IMR-90 (cell line): ENCODE measurements at regions not wholly inside any gene's neighbourhood (a gene's known extent, or its start where the extent isn't known, plus 50 kb on each side); places are given as distances from the start of the nearest gene placed in this dataset.

Experiments used
- ATAC-seq: fragments of 200-7000 bp; cut with Tn5 transposase; 2 replicates; pipeline ENCODE4 v1.9.1; 2020; ENCODE audit warnings: low read depth, mild to moderate bottlenecking, moderate library complexity
- BruUV-seq: library from RNA; stranded (reverse); fragments of 400-500 nt; replicated peaks from 2 replicates; lab custom pipeline; 2021; lab: Mats Ljungman, UMichigan
- CTCF ChIA-PET: fragments of 300-600 bp; formaldehyde crosslinking; extraction: SDS; loops from one replicate; lab custom pipeline; 2021; ENCODE audit warnings: antibody characterized with exemption; lab: Yijun Ruan, JAX
- POLR2A ChIA-PET: fragments of 300-600 bp; sonication (Branson Sonifier 250); formaldehyde crosslinking; loops from one replicate; lab custom pipeline; 2022; ENCODE audit warnings: antibody characterized with exemption; ENCODE audit not compliant: unreplicated experiment; lab: Charles Lee
- DNase-seq: peaks from one replicate; pipeline ENCODE4 v3.0.0; 2013
- H2AFZ ChIP-seq: replicated peaks from 2 replicates; pipeline ENCODE3; 2013; ENCODE audit warnings: low read length, mild to moderate bottlenecking; ENCODE audit not compliant: poor library complexity
- H2AK5ac ChIP-seq: 2 replicates; pipeline ENCODE4 v1.6.1; 2013; ENCODE audit warnings: low read depth, low read length, inconsistent platforms
- H2AK9ac ChIP-seq: replicated peaks from 2 replicates; pipeline ENCODE3; 2013; ENCODE audit warnings: mild to moderate bottlenecking, low read depth, low read length, moderate library complexity; ENCODE audit not compliant: poor library complexity
- H2BK120ac ChIP-seq: 2 replicates; pipeline ENCODE4 v1.6.1; 2013; ENCODE audit warnings: low read depth, low read length, inconsistent platforms
- H2BK15ac ChIP-seq: 3 replicates; pipeline ENCODE4 v1.6.1; 2013; ENCODE audit warnings: low read depth, low read length, inconsistent platforms
- H2BK20ac ChIP-seq: 2 replicates; pipeline ENCODE4 v1.6.1; 2013; ENCODE audit warnings: low read depth, mild to moderate bottlenecking, inconsistent platforms, low read length, moderate library complexity
- H2BK5ac ChIP-seq: 2 replicates; pipeline ENCODE4 v1.6.1; 2013; ENCODE audit warnings: mild to moderate bottlenecking, low read depth, low read length, inconsistent platforms; ENCODE audit not compliant: poor library complexity, severe bottlenecking
- H3K14ac ChIP-seq: replicated peaks from 2 replicates; pipeline ENCODE4 v1.6.1; 2013; ENCODE audit warnings: low read depth, low read length, inconsistent platforms
- H3K18ac ChIP-seq: 2 replicates; pipeline ENCODE4 v1.6.1; 2013; ENCODE audit warnings: low read depth, low read length, control low read depth
- H3K23ac ChIP-seq: 2 replicates; pipeline ENCODE4 v1.6.1; 2013; ENCODE audit warnings: low read depth, low read length, inconsistent platforms
- H3K27ac ChIP-seq: 2 replicates; pipeline ENCODE4 v1.5.1; 2013; ENCODE audit warnings: mild to moderate bottlenecking, control low read depth, low read length; ENCODE audit not compliant: insufficient read depth
- H3K27me3 ChIP-seq: 2 replicates; pipeline ENCODE4 v1.6.1; 2013; ENCODE audit warnings: low read length; ENCODE audit not compliant: control insufficient read depth, insufficient read depth
- H3K36me3 ChIP-seq: 2 replicates; pipeline ENCODE4 v1.6.1; 2013; ENCODE audit warnings: low read length, mixed read lengths; ENCODE audit not compliant: control insufficient read depth, insufficient read depth
- H3K4ac ChIP-seq: 2 replicates; pipeline ENCODE4 v1.6.1; 2013; ENCODE audit warnings: low read depth, low read length, inconsistent platforms
- H3K4me1 ChIP-seq: 2 replicates; pipeline ENCODE4 v1.6.1; 2013; ENCODE audit warnings: low read length, mixed read lengths; ENCODE audit not compliant: control insufficient read depth, insufficient read depth
- H3K4me2 ChIP-seq: 2 replicates; pipeline ENCODE4 v1.6.1; 2013; ENCODE audit warnings: low read depth, mild to moderate bottlenecking, control low read depth, low read length, moderate library complexity
- H3K4me3 ChIP-seq: 2 replicates; pipeline ENCODE4 v1.5.1; 2013; ENCODE audit warnings: low read depth, mild to moderate bottlenecking, control low read depth, low read length, moderate library complexity; ENCODE audit not compliant: insufficient read depth
- H3K56ac ChIP-seq: 2 replicates; pipeline ENCODE4 v1.6.1; 2013; ENCODE audit warnings: low read length, inconsistent platforms; ENCODE audit not compliant: insufficient read depth; ENCODE audit errors: extremely low read depth
- H3K79me1 ChIP-seq, 2 experiments: 2 replicates each; pipeline ENCODE4 v1.6.1; 2013; ENCODE audit warnings: low read length in 2 of 2, inconsistent platforms in 1 of 2, low read depth in 1 of 2
- H3K9ac ChIP-seq: 2 replicates; pipeline ENCODE4 v1.6.1; 2013; ENCODE audit warnings: low read depth, low read length, control low read depth
- H3K9me1 ChIP-seq: 2 replicates; pipeline ENCODE4 v1.6.1; 2013; ENCODE audit warnings: low read length, inconsistent platforms; ENCODE audit not compliant: insufficient read depth
- H3K9me3 ChIP-seq: 2 replicates; pipeline ENCODE4 v1.6.1; 2013; ENCODE audit warnings: low read length; ENCODE audit not compliant: control insufficient read depth, insufficient read depth
- H4K20me1 ChIP-seq: 2 replicates; pipeline ENCODE4 v1.6.1; 2013; ENCODE audit warnings: low read length, inconsistent platforms; ENCODE audit not compliant: insufficient read depth
- H4K5ac ChIP-seq: 2 replicates; pipeline ENCODE4 v1.6.1; 2013; ENCODE audit warnings: mild to moderate bottlenecking, low read depth, low read length, control low read depth
- H4K8ac ChIP-seq, 2 experiments: 2 replicates each; pipeline ENCODE4 v1.6.1; 2013; ENCODE audit warnings: low read depth in 2 of 2, low read length in 2 of 2, control low read depth in 1 of 2, inconsistent platforms in 1 of 2
- H4K91ac ChIP-seq: 2 replicates; pipeline ENCODE4 v1.6.1; 2013; ENCODE audit warnings: low read depth, low read length, inconsistent platforms; ENCODE audit not compliant: insufficient read depth
- BHLHE40 ChIP-seq: fragments of 150-350 bp; IDR thresholded peaks from 2 replicates; pipeline ENCODE4 v1.6.1; 2016; ENCODE audit warnings: mild to moderate bottlenecking, low read depth, low read length
- CEBPB ChIP-seq: IDR thresholded peaks from 2 replicates; pipeline ENCODE4 v1.6.1; 2012; ENCODE audit warnings: low read depth, low read length, improper control_type of control experiment
- CHD1 ChIP-seq: IDR thresholded peaks from 2 replicates; pipeline ENCODE4 v1.6.1; 2012; ENCODE audit warnings: low read depth, low read length, improper control_type of control experiment
- ELK1 ChIP-seq: fragments of 150-350 bp; IDR thresholded peaks from 2 replicates; pipeline ENCODE4 v1.6.1; 2016; ENCODE audit warnings: low read depth, mild to moderate bottlenecking, low read length, moderate library complexity, borderline replicate concordance
- FOS ChIP-seq: fragments of 150-350 bp; IDR thresholded peaks from 2 replicates; pipeline ENCODE4 v1.6.1; 2016; ENCODE audit warnings: low read depth, low read length
- MAFK ChIP-seq: IDR thresholded peaks from 2 replicates; pipeline ENCODE4 v1.6.1; 2012; ENCODE audit warnings: low read depth, low read length, improper control_type of control experiment
- MAZ ChIP-seq: IDR thresholded peaks from 2 replicates; pipeline ENCODE4 v1.6.1; 2012; ENCODE audit warnings: low read depth, mild to moderate bottlenecking, low read length, improper control_type of control experiment, moderate library complexity, borderline replicate concordance
- MXI1 ChIP-seq: IDR thresholded peaks from 2 replicates; pipeline ENCODE4 v1.6.1; 2012; ENCODE audit warnings: low read depth, mild to moderate bottlenecking, low read length, moderate library complexity, borderline replicate concordance
- NFE2L2 ChIP-seq: fragments of 150-350 bp; IDR thresholded peaks from 2 replicates; pipeline ENCODE4 v1.6.1; 2016; ENCODE audit warnings: low read depth, mild to moderate bottlenecking, low read length
- POLR2A ChIP-seq: IDR thresholded peaks from 2 replicates; pipeline ENCODE4 v1.6.1; 2012; ENCODE audit warnings: mild to moderate bottlenecking, low read depth, low read length
- RAD21 ChIP-seq: IDR thresholded peaks from 2 replicates; pipeline ENCODE4 v1.6.1; 2012; ENCODE audit warnings: low read length, improper control_type of control experiment
- RCOR1 ChIP-seq: IDR thresholded peaks from 2 replicates; pipeline ENCODE4 v1.6.1; 2012; ENCODE audit warnings: mild to moderate bottlenecking, low read length, improper control_type of control experiment; ENCODE audit not compliant: insufficient replicate concordance
- RFX5 ChIP-seq: IDR thresholded peaks from 2 replicates; pipeline ENCODE4 v1.8.0; 2012; ENCODE audit warnings: low read depth, mild to moderate bottlenecking, low read length, moderate library complexity
- SMC3 ChIP-seq: fragments of 150-350 bp; IDR thresholded peaks from 2 replicates; pipeline ENCODE4 v1.6.1; 2016; ENCODE audit warnings: low read depth, mild to moderate bottlenecking, antibody characterized with exemption, low read length, moderate library complexity
- dilution Hi-C: fragments of 300-500 bp; cut with HindIII; formaldehyde crosslinking; loops from one replicate; pipeline ENCODE4 v1.14.3; 2018; ENCODE audit warnings: low sequenced_read_pairs; ENCODE audit not compliant: unreplicated experiment
- in situ Hi-C: fragments of 300-500 bp; cut with MboI; formaldehyde crosslinking; loops from 3 replicates; pipeline ENCODE4 v1.14.3; 2019; ENCODE audit warnings: low sequenced_read_pairs, inconsistent platforms, mixed read lengths
- intact Hi-C: fragments of 100-400 bp; cut with micrococcal nuclease; formaldehyde crosslinking; loops from 2 replicates; pipeline ENCODE4 v1.10.0; 2022
- TF ChIP-seq, protein P1 (sequence below): fragments of 150-350 bp; IDR thresholded peaks from 2 replicates; pipeline ENCODE4 v1.6.1; 2017; ENCODE audit warnings: mild to moderate bottlenecking, antibody characterized with exemption, low read length, low read depth
- TF ChIP-seq, protein P2 (sequence below): conservative IDR thresholded peaks from 2 replicates; pipeline ENCODE4 v1.5.1; 2012; ENCODE audit warnings: mild to moderate bottlenecking, low read depth, low read length, improper control_type of control experiment

DNA sequence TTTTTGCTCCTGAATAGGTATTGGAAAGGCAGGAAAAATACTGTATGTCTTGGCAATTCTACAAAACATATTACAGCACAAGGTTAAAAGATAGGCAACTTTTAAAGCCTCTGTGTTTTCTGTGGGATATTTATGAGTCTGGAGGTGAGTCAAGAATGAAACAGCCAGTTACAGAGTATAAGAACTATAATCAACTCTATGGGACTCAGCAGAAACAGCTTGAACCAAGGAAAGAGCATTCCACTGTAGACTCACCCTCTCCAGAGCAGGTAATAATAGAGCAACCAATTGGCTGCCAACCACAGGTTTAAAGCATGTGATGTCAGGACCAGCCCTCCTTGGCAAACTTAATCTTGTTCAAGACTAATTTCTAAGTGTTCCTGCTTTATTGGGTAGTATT, 100.5 kb upstream of the MDM1 start:
- Histone ChIP-seq H3K27ac (no peak overlapping the region), H3K9ac (no peak overlapping the region), H3K9me3 (peaks cover 7% of the 10 kb centered on the region; the same call in 1 of the 2 replicates), H2BK120ac (no peak overlapping the region), H2AK9ac (no peak overlapping the region), H3K27me3 (no peaks in the 10 kb centered on the region), H3K14ac (no peak overlapping the region), H3K79me1 (no peaks in the 10 kb centered on the region), H3K56ac (no peak overlapping the region), H3K23ac (no peak overlapping the region), H3K4ac (no peak overlapping the region; the same call in 1 of the 2 replicates), H3K18ac (no peak overlapping the region), H4K8ac (no peak overlapping the region), H2BK15ac (no peak overlapping the region), H3K36me3 (no peaks in the 10 kb centered on the region), H2AFZ (no peak overlapping the region), H4K5ac (no peak overlapping the region), H3K4me1 (peaks cover 5% of the 10 kb centered on the region; the same call in 1 of the 2 replicates), H4K20me1 (no peaks in the 10 kb centered on the region), H2BK20ac (no peak overlapping the region), H3K9me1 (peaks cover 2% of the 10 kb centered on the region; the same call in 1 of the 2 replicates), H3K4me3 (no peak overlapping the region), H2AK5ac (no peak overlapping the region), H2BK5ac (no peak overlapping the region), H3K4me2 (no peak overlapping the region), H4K91ac (no peak overlapping the region)
- intact Hi-C loops (no loop called here), in situ Hi-C loops (no loop called here), dilution Hi-C loops (no loop called here)
- BruUV-seq, result no TSS peak
- TF ChIP-seq RCOR1, result no peak
- no peak for TF ChIP-seq ELK1
- TF ChIP-seq RFX5, result no peak
- TF ChIP-seq MAFK, result no peak
- TF ChIP-seq, protein P1, sequence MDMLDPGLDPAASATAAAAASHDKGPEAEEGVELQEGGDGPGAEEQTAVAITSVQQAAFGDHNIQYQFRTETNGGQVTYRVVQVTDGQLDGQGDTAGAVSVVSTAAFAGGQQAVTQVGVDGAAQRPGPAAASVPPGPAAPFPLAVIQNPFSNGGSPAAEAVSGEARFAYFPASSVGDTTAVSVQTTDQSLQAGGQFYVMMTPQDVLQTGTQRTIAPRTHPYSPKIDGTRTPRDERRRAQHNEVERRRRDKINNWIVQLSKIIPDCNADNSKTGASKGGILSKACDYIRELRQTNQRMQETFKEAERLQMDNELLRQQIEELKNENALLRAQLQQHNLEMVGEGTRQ, result no peak
- TF ChIP-seq BHLHE40, result no peak
- TF ChIP-seq MXI1, result no peak
- no peak for TF ChIP-seq POLR2A
- no peak for TF ChIP-seq RAD21
- no peak for TF ChIP-seq MAZ
- TF ChIP-seq SMC3, result no peak
- TF ChIP-seq CEBPB, result no peak
- TF ChIP-seq CHD1, result no peak
- TF ChIP-seq NFE2L2, result no peak
- TF ChIP-seq FOS, result no peak
- TF ChIP-seq, protein P2, sequence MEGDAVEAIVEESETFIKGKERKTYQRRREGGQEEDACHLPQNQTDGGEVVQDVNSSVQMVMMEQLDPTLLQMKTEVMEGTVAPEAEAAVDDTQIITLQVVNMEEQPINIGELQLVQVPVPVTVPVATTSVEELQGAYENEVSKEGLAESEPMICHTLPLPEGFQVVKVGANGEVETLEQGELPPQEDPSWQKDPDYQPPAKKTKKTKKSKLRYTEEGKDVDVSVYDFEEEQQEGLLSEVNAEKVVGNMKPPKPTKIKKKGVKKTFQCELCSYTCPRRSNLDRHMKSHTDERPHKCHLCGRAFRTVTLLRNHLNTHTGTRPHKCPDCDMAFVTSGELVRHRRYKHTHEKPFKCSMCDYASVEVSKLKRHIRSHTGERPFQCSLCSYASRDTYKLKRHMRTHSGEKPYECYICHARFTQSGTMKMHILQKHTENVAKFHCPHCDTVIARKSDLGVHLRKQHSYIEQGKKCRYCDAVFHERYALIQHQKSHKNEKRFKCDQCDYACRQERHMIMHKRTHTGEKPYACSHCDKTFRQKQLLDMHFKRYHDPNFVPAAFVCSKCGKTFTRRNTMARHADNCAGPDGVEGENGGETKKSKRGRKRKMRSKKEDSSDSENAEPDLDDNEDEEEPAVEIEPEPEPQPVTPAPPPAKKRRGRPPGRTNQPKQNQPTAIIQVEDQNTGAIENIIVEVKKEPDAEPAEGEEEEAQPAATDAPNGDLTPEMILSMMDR, result no peak
- POLR2A ChIA-PET, result no interaction called here
- DNase-seq (peak; percentile 39), ATAC-seq (peak; percentile 35; the same call in 1 of the 2 replicates)
- CTCF ChIA-PET, result no interaction called here
